ENCODE measurements at regions not wholly inside any gene's neighbourhood (a gene's known extent, or its start where the extent isn't known, plus 50 kb on each side); places are given as distances from the start of the nearest gene placed in this dataset.
A peak's percentile ranks its signal among the peaks of the same experiment; 100 is the strongest.

DNA sequence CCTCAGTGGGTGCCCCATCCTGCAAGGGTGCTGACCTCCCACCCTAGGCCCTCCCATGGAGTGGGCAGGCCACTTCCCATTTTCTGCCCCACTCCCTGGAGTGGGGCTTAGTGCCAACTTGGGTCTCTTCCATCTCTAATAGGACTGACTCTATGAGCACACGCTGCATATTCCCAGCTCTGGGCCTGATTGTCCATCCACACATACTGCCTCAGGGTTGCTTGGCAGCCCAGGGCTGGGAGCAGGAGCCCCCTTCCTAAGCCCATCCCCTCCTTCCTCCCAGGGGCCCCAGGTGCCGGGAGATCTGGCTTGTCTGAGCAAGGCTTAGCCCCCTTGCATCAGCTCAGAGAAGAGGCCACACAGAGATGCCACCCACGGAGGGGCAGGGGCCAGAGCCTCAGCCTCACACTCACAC is 55.1 kb downstream of the PJA1 start:
- no peak for DNase-seq (ENCODE audit: low read depth in 4 of 4, low spot score in 1 of 4)

- DNase-seq (ENCODE audit: low read depth in 4 of 4, low spot score in 1 of 4), result no peak
Measured at GRCh38 chrX:69109706-69110105, 55.5 kb downstream of the PJA1 start.

GRCh38 chrX:69109036-69109663 is 56.1 kb downstream of the PJA1 start:
- DNase-seq (ENCODE audit: low read depth in 4 of 4, low spot score in 1 of 4), result no peak

GRCh38 chrX:69107747-69108401 is 57.4 kb downstream of the PJA1 start:
- DNase-seq (ENCODE audit: low read depth in 4 of 4, low spot score in 1 of 4), result no peak

DNA sequence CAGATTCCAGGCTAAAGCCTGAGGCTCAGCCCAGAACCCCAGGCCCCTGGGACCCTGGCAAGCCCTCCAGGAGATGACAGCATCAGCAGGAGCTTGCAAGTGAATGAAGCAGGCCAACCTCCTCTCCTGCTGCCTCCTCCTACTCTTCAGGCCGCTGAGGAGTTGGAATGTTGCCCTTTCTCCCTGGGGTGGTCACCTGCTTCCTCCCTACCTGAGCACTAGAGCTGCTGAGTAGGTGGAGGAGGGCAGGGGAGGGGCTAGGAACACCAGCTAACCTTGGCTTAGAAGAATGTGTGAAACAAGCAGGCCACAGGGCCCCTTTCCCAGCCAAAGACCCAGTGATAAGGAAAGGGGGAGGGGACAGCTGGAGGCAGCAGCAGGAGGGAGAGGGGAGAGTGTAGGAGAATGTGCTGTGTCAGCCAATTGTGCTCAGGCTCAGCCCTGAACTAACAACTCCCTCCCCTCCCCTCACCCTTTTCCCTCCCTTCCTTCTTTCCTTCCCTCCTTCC is 58.0 kb downstream of the PJA1 start:
- DNase-seq (ENCODE audit: low read depth in 4 of 4, low spot score in 1 of 4), result no peak

DNA sequence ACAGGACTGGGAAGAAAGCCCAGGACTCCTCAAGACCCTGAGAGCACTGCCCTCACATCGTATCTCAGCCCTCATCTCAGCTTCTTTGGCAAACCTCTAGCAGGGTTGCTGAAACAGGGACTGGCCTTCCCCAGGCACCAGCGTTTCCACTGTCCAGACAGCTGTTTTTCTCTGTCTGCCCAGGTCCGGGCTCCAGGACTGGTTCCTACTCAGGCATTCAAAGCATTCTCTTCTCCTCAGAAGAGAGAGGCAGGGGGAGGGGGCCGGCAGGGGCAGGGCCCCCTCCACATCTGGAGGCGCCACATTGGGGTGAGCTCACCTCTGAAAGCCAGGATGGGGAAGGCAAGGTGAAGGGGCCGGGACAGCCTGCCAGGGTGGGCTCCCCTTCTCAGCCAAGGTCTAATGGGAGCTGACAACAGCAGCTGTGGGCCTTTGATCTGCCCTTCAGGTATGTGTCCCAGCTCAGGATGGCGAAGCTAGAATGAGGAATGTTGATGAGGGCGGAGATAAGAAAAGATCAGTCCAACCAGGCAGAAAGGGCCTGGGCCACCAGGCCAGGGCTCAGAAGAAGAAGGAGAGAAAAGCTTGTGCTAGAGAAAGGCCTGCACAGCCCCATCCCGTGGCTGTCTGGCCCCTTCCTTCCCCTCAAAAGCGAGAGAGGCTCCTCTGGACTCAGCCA is 60.4 kb downstream of the PJA1 start:
- no peak for DNase-seq (ENCODE audit: low read depth in 4 of 4, low spot score in 1 of 4)

DNA sequence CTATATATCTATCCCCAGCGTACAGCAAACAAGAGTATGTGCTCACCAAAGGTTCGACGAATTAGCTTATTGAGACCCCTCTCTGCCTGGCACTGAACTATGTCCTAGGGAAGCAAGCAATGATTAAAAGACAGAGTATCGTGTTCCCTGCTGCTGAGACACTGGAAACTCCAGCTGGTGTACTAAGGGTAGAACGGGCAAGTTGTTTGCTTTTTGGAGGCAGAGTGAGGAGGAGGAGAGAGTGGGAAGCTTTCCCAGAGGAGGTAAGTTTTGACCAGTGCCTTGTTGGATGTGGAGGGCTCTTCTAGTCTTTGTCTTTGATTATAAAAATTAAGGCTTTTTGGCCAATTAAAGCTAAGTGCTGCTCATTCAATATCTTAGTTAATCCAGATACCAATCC is 61.7 kb downstream of the PJA1 start:
- DNase-seq (ENCODE audit: low read depth in 4 of 4, low spot score in 1 of 4), result no peak

DNA sequence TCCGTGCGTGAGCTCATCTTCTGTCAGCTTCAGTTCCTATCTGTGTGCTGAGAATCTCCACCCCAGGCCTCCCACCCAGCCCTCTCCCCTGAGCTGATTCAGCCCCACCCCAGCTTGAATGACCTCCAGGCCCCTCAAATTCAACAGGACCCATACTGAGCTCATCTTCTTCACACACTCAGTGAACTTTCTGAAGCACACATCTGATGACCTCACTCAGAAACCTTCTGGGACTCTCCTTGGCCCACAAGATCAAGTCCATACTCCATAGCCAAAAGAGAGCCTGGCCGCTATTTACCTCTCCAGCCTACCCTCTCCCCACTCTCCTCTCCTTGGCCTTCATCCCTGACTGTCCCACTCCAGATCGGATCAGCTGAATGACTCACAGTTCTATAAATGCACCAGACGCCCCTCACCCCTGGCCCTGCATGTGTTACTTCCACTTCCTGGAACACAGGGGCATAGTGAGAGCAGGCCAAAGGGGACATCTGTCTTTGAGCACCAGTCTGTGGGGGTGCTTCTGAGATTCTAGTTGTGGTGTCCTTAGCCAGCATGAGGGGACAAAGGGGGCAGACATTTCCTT is 62.5 kb downstream of the PJA1 start:
- DNase-seq (ENCODE audit: low read depth in 4 of 4, low spot score in 1 of 4), result no peak

DNA sequence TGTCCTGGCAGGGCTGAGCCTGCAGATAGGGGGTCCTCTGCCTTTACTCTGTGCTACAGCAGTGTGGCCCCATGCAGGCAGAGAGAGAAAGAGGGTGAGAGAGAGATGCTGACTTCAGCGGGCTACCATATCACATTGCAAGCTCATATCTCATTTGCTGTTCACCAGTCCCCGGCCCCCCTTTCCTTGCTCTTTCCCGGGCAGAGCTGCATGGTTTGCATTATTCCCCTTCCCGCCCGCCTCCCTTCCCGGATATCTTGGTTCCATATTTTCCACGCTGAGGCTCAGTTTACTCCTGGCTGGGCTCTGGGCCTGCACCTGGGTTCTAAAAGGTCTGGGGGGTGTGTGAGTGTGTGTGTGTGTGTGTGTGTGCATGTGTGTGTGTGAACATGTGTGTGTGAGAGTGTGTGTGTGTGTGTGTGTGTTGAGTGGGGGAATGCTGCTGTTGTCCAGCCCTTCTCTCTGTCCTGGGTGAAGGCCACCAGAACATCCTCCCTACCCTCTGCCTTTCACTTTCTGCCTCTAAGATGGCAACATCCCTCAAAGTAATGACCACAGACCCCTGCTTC is 63.5 kb downstream of the PJA1 start:
- no peak for DNase-seq (ENCODE audit: low read depth in 4 of 4, low spot score in 1 of 4)

- DNase-seq (ENCODE audit: low read depth in 4 of 4, low spot score in 1 of 4), result no peak
Measured at GRCh38 chrX:69100478-69100877, 64.8 kb downstream of the PJA1 start.

- no peak for DNase-seq (ENCODE audit: low read depth in 4 of 4, low spot score in 1 of 4)
Measured at GRCh38 chrX:69097451-69098236, 67.6 kb downstream of the PJA1 start.

DNA sequence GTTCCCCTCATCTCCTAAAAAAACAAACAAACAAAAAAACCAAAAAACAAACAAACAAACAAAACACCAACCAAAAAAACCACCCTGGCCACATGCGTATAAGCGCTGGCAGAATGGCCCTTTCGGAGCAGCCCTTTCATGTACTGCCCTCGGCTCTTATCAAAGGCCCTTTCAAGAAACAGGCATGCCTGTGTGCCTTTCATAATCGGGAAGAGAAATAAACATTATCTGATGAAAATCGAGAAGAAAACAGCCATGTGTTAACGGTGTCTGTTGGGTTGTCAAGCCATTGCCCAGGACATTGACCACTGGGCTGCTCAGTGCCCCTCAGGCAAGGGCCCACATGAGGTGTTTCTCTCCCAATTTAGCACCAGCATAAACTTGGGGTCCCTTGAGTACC is 68.3 kb downstream of the PJA1 start:
- no peak for DNase-seq (ENCODE audit: low read depth in 4 of 4, low spot score in 1 of 4)

DNA sequence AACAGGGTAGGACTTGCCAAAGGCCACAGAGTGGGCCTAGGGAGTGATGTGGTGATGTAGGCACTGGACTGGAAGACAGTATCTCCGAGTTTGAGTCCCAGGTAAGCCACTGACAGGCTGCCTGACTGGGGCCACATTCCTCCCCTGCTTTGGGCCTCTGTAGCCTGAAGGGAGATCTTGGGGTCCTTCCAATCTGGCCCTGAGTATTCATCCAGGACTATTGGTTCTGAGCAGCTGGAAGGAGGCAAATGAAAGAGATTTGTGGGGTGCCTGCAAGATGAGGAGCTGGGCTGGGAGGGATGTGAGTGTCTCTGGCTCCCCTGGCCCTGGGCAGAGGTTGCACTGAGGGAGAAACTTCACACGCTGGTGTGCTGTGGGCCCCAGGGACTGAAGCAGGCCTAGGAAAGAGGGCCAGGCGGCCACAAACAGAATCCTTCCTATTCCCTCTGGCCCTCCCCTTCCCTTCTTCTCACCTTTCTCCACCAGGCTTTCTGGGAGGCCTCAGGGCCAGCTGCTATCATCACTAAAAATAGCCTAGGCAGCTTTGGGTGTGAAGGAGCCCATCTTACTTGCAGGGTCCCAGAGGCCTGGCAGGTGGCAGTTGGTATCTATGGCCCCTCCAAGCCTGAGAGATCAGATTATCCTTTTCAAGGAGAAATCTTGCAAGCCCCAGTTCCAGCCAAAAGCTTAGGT is 70.1 kb downstream of the PJA1 start:
- DNase-seq (ENCODE audit: low read depth in 4 of 4, low spot score in 1 of 4), result no peak

GRCh38 chrX:69093960-69094871 is 71.0 kb downstream of the PJA1 start:
- DNase-seq (ENCODE audit: low read depth in 4 of 4, low spot score in 1 of 4), result peak in 2 of 4 experiments; percentile 4 to 8

DNA sequence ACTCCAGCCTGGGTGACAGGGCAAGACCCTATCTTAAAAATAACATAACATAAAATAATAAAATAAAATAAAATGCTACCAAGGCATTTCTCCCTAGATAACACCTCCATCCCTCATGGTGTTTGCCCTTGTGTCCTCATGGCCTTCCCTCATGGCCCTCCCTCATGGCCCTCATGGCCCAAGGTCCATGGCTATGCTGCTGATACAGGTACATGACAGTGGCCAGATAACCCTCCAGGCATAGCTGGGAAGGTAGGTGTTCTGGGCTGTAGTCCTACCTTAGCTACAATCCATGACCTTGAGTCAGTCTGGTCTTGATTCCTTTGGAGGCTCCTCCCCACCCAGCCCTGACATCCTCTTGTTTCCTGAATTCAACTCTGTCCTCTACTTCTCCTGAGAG is 75.2 kb downstream of the PJA1 start:
- no peak for DNase-seq (ENCODE audit: low read depth in 4 of 4, low spot score in 1 of 4)

- no peak for DNase-seq (ENCODE audit: low read depth in 4 of 4, low spot score in 1 of 4)
Measured at GRCh38 chrX:69089203-69089602, 76.0 kb downstream of the PJA1 start.

DNA sequence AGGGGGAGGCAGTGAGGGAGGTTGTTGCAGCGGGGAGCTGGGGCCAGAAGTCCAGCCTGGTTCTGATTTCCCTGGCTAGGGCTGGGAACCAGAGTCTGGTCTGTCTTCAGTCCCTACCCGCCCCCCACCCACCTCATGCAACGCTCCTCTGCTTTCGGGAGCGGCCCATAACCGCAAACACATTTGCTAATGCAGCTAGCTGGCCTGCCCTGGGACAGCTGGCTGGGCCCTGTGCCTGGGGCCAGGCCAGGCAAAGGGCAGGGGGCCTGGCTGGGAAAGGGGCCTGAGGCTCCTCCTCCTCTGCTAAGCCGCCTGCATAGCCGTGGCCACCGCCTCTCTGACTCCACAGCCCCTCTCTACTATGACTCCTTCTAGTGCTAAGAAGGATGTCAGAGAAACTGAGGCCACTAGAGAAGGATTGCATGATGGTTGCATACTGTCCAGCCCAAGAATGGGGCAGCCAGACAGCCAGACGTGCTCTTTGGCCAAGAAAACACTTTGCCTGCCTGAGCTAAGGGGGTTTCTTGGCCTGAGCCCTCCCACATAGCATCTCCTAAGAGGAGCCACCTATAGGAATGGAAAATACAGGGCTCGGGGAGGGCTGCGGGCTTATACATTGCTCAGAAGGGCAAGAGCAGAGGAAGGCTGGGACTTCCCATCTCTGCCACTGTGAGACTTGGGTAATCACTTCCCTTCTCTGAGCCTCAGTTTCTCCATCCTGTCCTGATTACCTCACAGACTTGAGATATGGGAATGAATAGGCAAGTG is 76.9 kb downstream of the PJA1 start:
- no peak for DNase-seq (ENCODE audit: low read depth in 4 of 4, low spot score in 1 of 4)

DNA sequence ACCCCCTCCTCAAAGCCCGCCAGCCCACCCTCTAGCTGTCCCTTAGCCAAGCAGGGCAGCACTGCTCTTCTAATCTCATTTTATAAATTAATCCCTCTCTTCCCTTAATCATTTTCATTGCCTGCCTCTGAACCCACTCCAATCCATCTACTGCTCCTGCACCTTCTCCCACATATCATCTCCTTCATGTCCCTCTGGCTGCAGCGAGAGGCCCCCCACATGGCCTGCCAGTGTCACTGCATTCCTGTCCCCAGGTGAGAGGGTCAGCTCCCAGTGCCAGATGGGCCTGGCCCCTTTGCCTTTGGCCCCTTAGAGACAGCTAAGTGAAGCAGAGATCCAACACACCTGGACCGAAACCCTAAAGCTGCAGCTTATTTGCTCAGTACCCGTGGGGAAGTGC is 79.4 kb downstream of the PJA1 start:
- no peak for DNase-seq (ENCODE audit: low read depth in 4 of 4, low spot score in 1 of 4)

GRCh38 chrX:69085151-69085550 is 80.1 kb downstream of the PJA1 start:
- DNase-seq (ENCODE audit: low read depth in 4 of 4, low spot score in 1 of 4), result no peak

Measured in stimulated activated CD4-positive, alpha-beta T cell treated with anti-CD3 and anti-CD28 coated beads, Interleukin-1b, Interleukin-23, amount 100 ng/mL, for 24 hours (primary cell).